Caco-2 (cell line): ENCODE measurements at regions not wholly inside any gene's neighbourhood (a gene's known extent, or its start where the extent isn't known, plus 50 kb on each side); places are given as distances from the start of the nearest gene placed in this dataset.

ENCODE experiments used
- BruUV-seq: library from RNA; stranded (reverse); fragments of 400-500 nt; replicated peaks from 2 replicates; lab custom pipeline; 2021; lab: Mats Ljungman, UMichigan
- CTCF ChIA-PET: fragments of 300-600 bp; sonication (Branson Sonifier 250); formaldehyde crosslinking; loops from one replicate; lab custom pipeline; 2022; ENCODE audit warnings: antibody characterized with exemption; lab: Charles Lee
- POLR2A ChIA-PET: fragments of 300-600 bp; sonication (Branson Sonifier 250); formaldehyde crosslinking; loops from one replicate; lab custom pipeline; 2022; ENCODE audit warnings: antibody characterized with exemption; lab: Charles Lee
- DNase-seq, 2 experiments: peaks; one replicate each; pipeline versions ENCODE4 v3.0.0 to v3.0.0-alpha.2; 2020 to 2022
- H3K27me3 ChIP-seq: replicated peaks from 2 replicates; pipeline ENCODE4 v1.6.0; 2011; ENCODE audit warnings: low read length; ENCODE audit not compliant: control insufficient read depth, insufficient read depth
- H3K36me3 ChIP-seq: 2 replicates; pipeline ENCODE4 v1.5.1; 2011; ENCODE audit warnings: low read length; ENCODE audit not compliant: control insufficient read depth, insufficient read depth
- H3K4me1 ChIP-seq: fragments of 250-450 bp; sonication (Bioruptor Pico); 2 replicates; pipeline ENCODE4 v1.5.1; 2020; ENCODE audit warnings: mild to moderate bottlenecking
- H3K4me3 ChIP-seq: 2 replicates; pipeline ENCODE4 v1.5.1; 2011; ENCODE audit warnings: low read depth, mild to moderate bottlenecking, control low read depth, low read length
- H3K9me3 ChIP-seq: fragments of 250-450 bp; sonication (Bioruptor Pico); 2 replicates; pipeline ENCODE4 v1.5.1; 2020; ENCODE audit warnings: mild to moderate bottlenecking, moderate library complexity
- H3K27ac Mint-ChIP-seq: one replicate; pipeline ENCODE4 v1.8.0; 2022; ENCODE audit warnings: mixed read lengths; ENCODE audit not compliant: unreplicated experiment
- H3K27me3 Mint-ChIP-seq: one replicate; pipeline ENCODE4 v1.8.0; 2022; ENCODE audit warnings: mixed read lengths; ENCODE audit not compliant: insufficient read depth, unreplicated experiment
- H3K36me3 Mint-ChIP-seq: one replicate; pipeline ENCODE4 v1.8.0; 2022; ENCODE audit warnings: mild to moderate bottlenecking, mixed read lengths; ENCODE audit not compliant: insufficient read depth, unreplicated experiment
- H3K4me1 Mint-ChIP-seq: one replicate; pipeline ENCODE4 v1.8.0; 2022; ENCODE audit warnings: low read depth, mixed read lengths; ENCODE audit not compliant: unreplicated experiment
- H3K4me3 Mint-ChIP-seq: one replicate; pipeline ENCODE4 v1.8.0; 2022; ENCODE audit warnings: mild to moderate bottlenecking, moderate library complexity, mixed read lengths; ENCODE audit not compliant: unreplicated experiment
- H3K9me3 Mint-ChIP-seq: one replicate; pipeline ENCODE4 v1.8.0; 2022; ENCODE audit warnings: mixed read lengths; ENCODE audit not compliant: unreplicated experiment
- intact Hi-C: fragments of 100-400 bp; cut with micrococcal nuclease; formaldehyde crosslinking; loops from one replicate; pipeline ENCODE4 v1.10.0; 2022; ENCODE audit not compliant: unreplicated experiment
- TF ChIP-seq, protein P1 (sequence below), 2 experiments: fragments of 200-600 bp in 1 of 2; IDR thresholded peaks; 1 replicate in 1 of 2; 2 replicates in 1 of 2; pipeline versions ENCODE4 v1.5.1 to v1.8.0; 2011 to 2022; ENCODE audit warnings: antibody characterized with exemption in 1 of 2, control low read depth in 1 of 2, inconsistent platforms in 1 of 2, low read depth in 1 of 2, low read length in 1 of 2, mild to moderate bottlenecking in 1 of 2, moderate library complexity in 1 of 2; ENCODE audit not compliant: insufficient read depth in 1 of 2, severe bottlenecking in 1 of 2, unreplicated experiment in 1 of 2

DNA sequence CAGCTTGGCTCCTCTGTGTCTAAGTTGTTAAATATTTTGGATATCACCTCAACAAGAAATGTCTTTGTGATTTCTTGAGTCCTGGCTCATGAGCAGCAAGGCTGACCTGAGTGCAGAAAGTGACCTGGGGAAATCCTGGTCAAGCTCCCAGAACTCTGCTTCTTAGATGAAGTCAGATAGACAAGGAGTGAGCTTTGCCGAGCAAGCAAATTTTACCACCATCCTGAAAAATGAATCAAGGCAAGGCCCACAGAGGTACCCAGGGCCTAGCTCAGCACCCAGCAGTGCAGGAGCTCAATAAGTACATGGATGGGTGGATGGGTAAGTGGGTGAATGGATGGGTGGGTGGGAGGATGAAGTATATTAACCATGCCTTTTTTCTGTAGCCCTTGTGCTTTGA, 291.8 kb downstream of the UACA start:
- no peaks in the 10 kb centered on the region for H3K27me3 Mint-ChIP-seq
- POLR2A ChIA-PET: no interaction called here
- intact Hi-C loops: no loop called here
- Histone ChIP-seq H3K4me1 (no peaks in the 10 kb centered on the region), H3K36me3 (no peaks in the 10 kb centered on the region), H3K4me3 (no peak overlapping the region), H3K27me3 (no peaks in the 10 kb centered on the region), H3K9me3 (no peaks in the 10 kb centered on the region)
- BruUV-seq: no TSS peak
- CTCF ChIA-PET: interaction anchor here (0.6 kb wide), 1 partner anchor 485 kb away, joined by 4 read pairs; no protein-coding TSS in a partner anchor
- TF ChIP-seq, protein P1, sequence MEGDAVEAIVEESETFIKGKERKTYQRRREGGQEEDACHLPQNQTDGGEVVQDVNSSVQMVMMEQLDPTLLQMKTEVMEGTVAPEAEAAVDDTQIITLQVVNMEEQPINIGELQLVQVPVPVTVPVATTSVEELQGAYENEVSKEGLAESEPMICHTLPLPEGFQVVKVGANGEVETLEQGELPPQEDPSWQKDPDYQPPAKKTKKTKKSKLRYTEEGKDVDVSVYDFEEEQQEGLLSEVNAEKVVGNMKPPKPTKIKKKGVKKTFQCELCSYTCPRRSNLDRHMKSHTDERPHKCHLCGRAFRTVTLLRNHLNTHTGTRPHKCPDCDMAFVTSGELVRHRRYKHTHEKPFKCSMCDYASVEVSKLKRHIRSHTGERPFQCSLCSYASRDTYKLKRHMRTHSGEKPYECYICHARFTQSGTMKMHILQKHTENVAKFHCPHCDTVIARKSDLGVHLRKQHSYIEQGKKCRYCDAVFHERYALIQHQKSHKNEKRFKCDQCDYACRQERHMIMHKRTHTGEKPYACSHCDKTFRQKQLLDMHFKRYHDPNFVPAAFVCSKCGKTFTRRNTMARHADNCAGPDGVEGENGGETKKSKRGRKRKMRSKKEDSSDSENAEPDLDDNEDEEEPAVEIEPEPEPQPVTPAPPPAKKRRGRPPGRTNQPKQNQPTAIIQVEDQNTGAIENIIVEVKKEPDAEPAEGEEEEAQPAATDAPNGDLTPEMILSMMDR (IDR thresholded peaks at IDR 0.05; ENCODE audit: insufficient read depth in 1 of 2, low read depth in 1 of 2, low read length in 1 of 2, severe bottlenecking in 1 of 2, unreplicated experiment in 1 of 2): no peak
- H3K27ac Mint-ChIP-seq: no peak overlapping the region
- H3K4me3 Mint-ChIP-seq: no peak overlapping the region
- no peaks in the 10 kb centered on the region for H3K9me3 Mint-ChIP-seq
- H3K4me1 Mint-ChIP-seq: peaks cover 8% of the 10 kb centered on the region
- DNase-seq: no peak
- H3K36me3 Mint-ChIP-seq: no peaks in the 10 kb centered on the region

- Histone ChIP-seq H3K4me3 (no peak overlapping the region), H3K27me3 (no peaks in the 10 kb centered on the region), H3K36me3 (no peaks in the 10 kb centered on the region), H3K4me1 (no peaks in the 10 kb centered on the region), H3K9me3 (no peaks in the 10 kb centered on the region)
- POLR2A ChIA-PET: no interaction called here
- CTCF ChIA-PET: no interaction called here
- H3K4me1 Mint-ChIP-seq: peaks cover 8% of the 10 kb centered on the region
- BruUV-seq: no TSS peak
- H3K36me3 Mint-ChIP-seq: no peaks in the 10 kb centered on the region
- DNase-seq: no peak
- no peak overlapping the region for H3K4me3 Mint-ChIP-seq
- no peaks in the 10 kb centered on the region for H3K27me3 Mint-ChIP-seq
- intact Hi-C loops: no loop called here
- TF ChIP-seq, protein P1 (IDR thresholded peaks at IDR 0.05; ENCODE audit: insufficient read depth in 1 of 2, low read depth in 1 of 2, low read length in 1 of 2, severe bottlenecking in 1 of 2, unreplicated experiment in 1 of 2): no peak
- H3K9me3 Mint-ChIP-seq: no peaks in the 10 kb centered on the region
- H3K27ac Mint-ChIP-seq: no peak overlapping the region
Measured at GRCh38 chr15:70470556-70471191, 292.7 kb downstream of the UACA start.

DNA sequence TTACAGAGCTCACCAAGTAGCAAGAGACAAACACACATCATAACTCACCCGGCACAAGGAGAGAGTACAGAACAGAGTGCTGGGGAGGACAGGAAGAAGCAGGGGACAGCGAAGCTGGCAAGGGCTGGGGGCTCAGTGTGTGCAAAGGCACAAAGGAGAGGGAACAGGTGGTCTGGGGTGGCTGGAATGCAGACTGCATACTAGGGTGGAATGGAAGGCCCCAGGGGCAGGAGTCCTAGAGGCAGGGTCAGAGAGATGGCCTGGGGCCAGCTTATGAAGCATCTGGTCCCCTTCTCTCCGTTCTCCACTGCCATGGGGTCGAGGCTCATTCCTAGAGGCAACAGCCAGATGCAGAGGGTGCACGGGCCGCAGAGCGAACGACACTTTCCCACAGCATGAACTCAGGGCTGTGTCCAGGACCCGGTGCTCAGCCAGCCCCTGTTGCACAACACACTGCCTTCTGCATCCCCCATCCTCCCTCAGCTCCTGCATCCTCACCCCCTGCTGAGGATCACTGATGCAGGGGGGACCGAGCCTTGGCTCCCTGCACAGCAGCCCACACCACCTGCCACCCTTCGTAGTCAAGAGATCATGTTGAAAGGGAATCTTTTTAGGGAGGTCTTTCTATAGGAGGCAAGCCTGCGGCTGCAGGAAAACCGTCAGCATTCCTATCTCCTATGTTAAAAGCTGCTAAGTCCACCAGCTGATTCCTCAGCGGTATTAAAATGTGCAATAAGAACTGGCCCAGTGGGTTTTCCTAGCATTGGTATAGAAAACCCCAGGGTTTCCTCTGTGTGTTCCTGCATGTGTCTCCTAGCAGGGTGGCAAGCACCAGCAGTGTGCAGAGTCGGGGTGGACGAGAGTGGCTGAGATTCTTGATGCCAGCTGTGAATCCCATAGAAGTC, 293.5 kb downstream of the UACA start:
- no peak for DNase-seq
- no peaks in the 10 kb centered on the region for H3K4me1 ChIP-seq
- no peaks in the 10 kb centered on the region for H3K27me3 Mint-ChIP-seq
- CTCF ChIA-PET: no interaction called here
- H3K27me3 ChIP-seq: no peaks in the 10 kb centered on the region
- TF ChIP-seq, protein P1 (IDR thresholded peaks at IDR 0.05; ENCODE audit: insufficient read depth in 1 of 2, low read depth in 1 of 2, low read length in 1 of 2, severe bottlenecking in 1 of 2, unreplicated experiment in 1 of 2): no peak
- no peaks in the 10 kb centered on the region for H3K36me3 Mint-ChIP-seq
- BruUV-seq: no TSS peak
- H3K4me3 ChIP-seq: no peak overlapping the region
- no peak overlapping the region for H3K27ac Mint-ChIP-seq
- H3K36me3 ChIP-seq: no peaks in the 10 kb centered on the region
- no peaks in the 10 kb centered on the region for H3K9me3 ChIP-seq
- POLR2A ChIA-PET: no interaction called here
- H3K4me1 Mint-ChIP-seq: peaks cover 8% of the 10 kb centered on the region
- H3K4me3 Mint-ChIP-seq: no peak overlapping the region
- H3K9me3 Mint-ChIP-seq: no peaks in the 10 kb centered on the region
- intact Hi-C loops: no loop called here
